ENCODE measurements at regions not wholly inside any gene's neighbourhood (a gene's known extent, or its start where the extent isn't known, plus 50 kb on each side); places are given as distances from the start of the nearest gene placed in this dataset.

GRCh38 chr11:95517453-95517852, 272.1 kb downstream of the FAM76B start:
- H4K20me1 ChIP-seq (ENCODE audit: insufficient read depth), result no peaks in the 10 kb centered on the region
- RAD21 ChIA-PET (ENCODE audit: low non-redundant PET in 1 of 2, low total read pairs in 2 of 2, uncharacterized antibody in 2 of 2, unreplicated experiment in 2 of 2), result interaction anchor here in 1 of 2 experiments (0.5 kb wide), 1 partner anchor 365 kb away, joined by 3 read pairs; no protein-coding TSS in a partner anchor
- no peaks in the 10 kb centered on the region for H3K36me3 ChIP-seq (ENCODE audit: control insufficient read depth in 1 of 2, insufficient read depth in 2 of 2, low read length in 2 of 2)
- ATAC-seq, result no peak
- H3K79me2 ChIP-seq (ENCODE audit: insufficient read depth, low read length), result no peaks in the 10 kb centered on the region
- no peak overlapping the region for H3K4me2 ChIP-seq (ENCODE audit: low read length)
- BruUV-seq (replicated peaks), result no TSS peak
- no peak overlapping the region for H3K4me3 ChIP-seq (replicated peaks in 1 of 2; ENCODE audit: low read depth in 1 of 2, low read length in 2 of 2)
- intact Hi-C loops (cut with micrococcal nuclease), result loop anchor here (5.0 kb wide), 1 partner anchor 50 kb away; no protein-coding TSS in a partner anchor
- peaks cover 23% of the 10 kb centered on the region; the same call in 1 of the 2 replicates for H3K27me3 ChIP-seq (ENCODE audit: insufficient read depth, low read length)
- no peak overlapping the region for H2AFZ ChIP-seq (ENCODE audit: low read depth, low read length, poor library complexity, severe bottlenecking)
- no peak overlapping the region for H3K9ac ChIP-seq (ENCODE audit: low read length)
- TF ChIP-seq SRF (IDR thresholded peaks at IDR 0.05; ENCODE audit: low read depth) (no peak), SP1 (IDR thresholded peaks at IDR 0.05; ENCODE audit: low read depth) (no peak), FOSL1 (IDR thresholded peaks at IDR 0.05; ENCODE audit: low read depth) (no peak), MAX (IDR thresholded peaks at IDR 0.05) (no peak), EZH2phosphoT487 (IDR thresholded peaks at IDR 0.05; ENCODE audit: borderline replicate concordance) (no peak), POLR2A (IDR thresholded peaks at IDR 0.05; ENCODE audit: borderline replicate concordance, extremely low read depth, insufficient read depth, insufficient read length) (no peak), JUND (IDR thresholded peaks at IDR 0.05) (no peak), REST (IDR thresholded peaks at IDR 0.05; ENCODE audit: low read depth) (no peak), YY1 (IDR thresholded peaks at IDR 0.05; ENCODE audit: extremely low read depth, insufficient replicate concordance, low read depth, low read length) (no peak), RAD21 (IDR thresholded peaks at IDR 0.05; ENCODE audit: low read depth) (no peak)
- H3K4me1 ChIP-seq (ENCODE audit: control insufficient read depth in 1 of 2, insufficient read depth in 2 of 2, low read length in 2 of 2), result no peaks in the 10 kb centered on the region
- no peaks in the 10 kb centered on the region for H3K9me2 ChIP-seq (ENCODE audit: insufficient read depth)
- no peak for DNase-seq (ENCODE audit: low read depth, low spot score)
- POLR2A ChIA-PET, result no interaction called here
- no peak overlapping the region for H3K27ac ChIP-seq (ENCODE audit: low read depth, low read length)
- no peaks in the 10 kb centered on the region for H3K9me3 ChIP-seq (ENCODE audit: control insufficient read depth in 1 of 2, insufficient read depth in 1 of 2, low read depth in 1 of 2, low read length in 2 of 2)
- CTCF ChIA-PET, result no interaction called here

Measured in HCT116 (cell line).